HepG2 (cell line): ENCODE measurements at regions not wholly inside any gene's neighbourhood (a gene's known extent, or its start where the extent isn't known, plus 50 kb on each side); places are given as distances from the start of the nearest gene placed in this dataset.

Experiments
- ATAC-seq: fragments of 200-7000 bp; cut with Tn5 transposase; 3 replicates; pipeline ENCODE4 v1.9.1; 2020; ENCODE audit warnings: mild to moderate bottlenecking, moderate library complexity
- BruUV-seq: library from RNA; stranded (reverse); fragments of 400-500 nt; replicated peaks from 2 replicates; lab custom pipeline; 2021; lab: Mats Ljungman, UMichigan
- CTCF ChIA-PET: fragments of 300-600 bp; formaldehyde crosslinking; extraction: SDS; loops from one replicate; lab custom pipeline; 2021; ENCODE audit warnings: low total read pairs, inconsistent platforms, low intra/inter-chr PET ratio; lab: Yijun Ruan, JAX
- POLR2A ChIA-PET: fragments of 350-600 bp; sonication (Branson Sonifier 250); formaldehyde crosslinking; loops from one replicate; lab custom pipeline; 2020; ENCODE audit warnings: antibody characterized with exemption, inconsistent platforms; lab: Yijun Ruan, JAX
- DNase-seq: peaks from one replicate; pipeline ENCODE4 v3.0.0-alpha.2; 2015; ENCODE audit warnings: low spot score
- FAIRE-seq: peaks from 3 replicates; lab custom pipeline; 2011; peaks lifted over from hg19 to GRCh38; lab: Jason Lieb, UNC
- H2AFZ ChIP-seq: one replicate; pipeline ENCODE4 v1.6.1; 2011; ENCODE audit warnings: low read length, inconsistent platforms
- H3K27ac ChIP-seq: fragments of 300-600 bp; 3 replicates; pipeline ENCODE4 v1.8.0; 2011; ENCODE audit warnings: mixed run types, mild to moderate bottlenecking, mixed read lengths, low read length, inconsistent platforms; ENCODE audit not compliant: insufficient read depth; ENCODE audit errors: extremely low read length
- H3K27me3 ChIP-seq, 2 experiments: fragments of 200-600 bp in 1 of 2; 2 replicates in 1 of 2; 3 replicates in 1 of 2; pipeline versions ENCODE4 v1.6.0 to v1.8.0; 2011; ENCODE audit warnings: low read length in 2 of 2, mild to moderate bottlenecking in 2 of 2, moderate library complexity in 2 of 2, inconsistent platforms in 1 of 2; ENCODE audit not compliant: insufficient read depth in 2 of 2, control insufficient read depth in 1 of 2
- H3K36me3 ChIP-seq, 2 experiments: fragments of 200-600 bp in 1 of 2; replicated peaks in 1 of 2; 2 replicates in 1 of 2; 3 replicates in 1 of 2; pipeline versions ENCODE4 v1.5.1 to v1.8.0; 2011; ENCODE audit warnings: low read length in 2 of 2, inconsistent platforms in 1 of 2; ENCODE audit not compliant: insufficient read depth in 2 of 2, control insufficient read depth in 1 of 2
- H3K4me1 ChIP-seq: 2 replicates; pipeline ENCODE4 v1.5.1; 2012; ENCODE audit warnings: low read length, inconsistent platforms; ENCODE audit not compliant: insufficient read depth
- H3K4me2 ChIP-seq: 2 replicates; pipeline ENCODE4 v1.6.0; 2011; ENCODE audit warnings: low read depth, low read length, inconsistent platforms
- H3K4me3 ChIP-seq, 3 experiments: fragments of 200-600 bp in 1 of 3; sonication (generic), shearing (Covaris generic) in 1 of 3; replicated peaks in 1 of 3; 2 replicates each; pipeline ENCODE4 v1.5.1; 2011 to 2016; ENCODE audit warnings: low read length in 3 of 3, inconsistent platforms in 2 of 3, low read depth in 2 of 3, mild to moderate bottlenecking in 2 of 3, control low read depth in 1 of 3, mixed read lengths in 1 of 3; ENCODE audit not compliant: insufficient read depth in 1 of 3
- H3K79me2 ChIP-seq: one replicate; pipeline ENCODE4 v1.6.1; 2011; ENCODE audit warnings: low read length, inconsistent platforms; ENCODE audit not compliant: insufficient read depth
- H3K9ac ChIP-seq: 2 replicates; pipeline ENCODE4 v1.6.0; 2011; ENCODE audit warnings: mild to moderate bottlenecking, low read depth, low read length, inconsistent platforms; ENCODE audit not compliant: insufficient read depth
- H3K9me3 ChIP-seq: 2 replicates; pipeline ENCODE4 v1.5.1; 2012; ENCODE audit warnings: mild to moderate bottlenecking, low read length
- H4K20me1 ChIP-seq: 2 replicates; pipeline ENCODE4 v1.6.0; 2011; ENCODE audit warnings: inconsistent platforms, mild to moderate bottlenecking, low read length, moderate library complexity; ENCODE audit not compliant: insufficient read depth
- ATF7-NPFF ChIP-seq: sonication (generic); formaldehyde crosslinking; IDR thresholded peaks from 2 replicates; pipeline ENCODE4 v1.8.1; 2023; ENCODE audit warnings: mild to moderate bottlenecking, low read depth, missing genetic modification reagents, moderate library complexity
- FOXM1 ChIP-seq: sonication (generic); formaldehyde crosslinking; IDR thresholded peaks from 2 replicates; pipeline ENCODE4 v1.5.0; 2020; ENCODE audit warnings: missing genetic modification reagents
- GABPB1 ChIP-seq: IDR thresholded peaks from 2 replicates; pipeline ENCODE4 v1.6.1; 2016; ENCODE audit warnings: mild to moderate bottlenecking, missing genetic modification reagents, moderate library complexity, missing compliant biosample characterization
- GZF1 ChIP-seq: sonication (generic); formaldehyde crosslinking; IDR thresholded peaks from 2 replicates; pipeline ENCODE4 v1.5.1; 2020; ENCODE audit warnings: mild to moderate bottlenecking, missing genetic modification reagents
- HIVEP1 ChIP-seq: sonication (generic); formaldehyde crosslinking; IDR thresholded peaks from 2 replicates; pipeline ENCODE4 v1.4.0; 2020; ENCODE audit warnings: mild to moderate bottlenecking, missing genetic modification reagents
- MNT ChIP-seq: fragments of 450-650 bp; IDR thresholded peaks from 2 replicates; pipeline ENCODE4 v1.6.1; 2016
- NR2F6 ChIP-seq, 2 experiments: IDR thresholded peaks; 2 replicates each; pipeline ENCODE4 v1.6.1; 2016; ENCODE audit warnings: antibody characterized with exemption in 1 of 2, mild to moderate bottlenecking in 1 of 2
- STAT6 ChIP-seq: sonication (generic); formaldehyde crosslinking; IDR thresholded peaks from 2 replicates; pipeline ENCODE4 v1.4.0; 2020; ENCODE audit warnings: missing genetic modification reagents, mild to moderate bottlenecking, borderline replicate concordance
- ZBTB38 ChIP-seq: sonication (generic); formaldehyde crosslinking; IDR thresholded peaks from 2 replicates; pipeline ENCODE4 v1.5.1; 2020; ENCODE audit warnings: mild to moderate bottlenecking, missing genetic modification reagents
- ZKSCAN1 ChIP-seq: fragments of 150-350 bp; IDR thresholded peaks from 2 replicates; pipeline ENCODE4 v1.6.1; 2014; ENCODE audit warnings: low read length
- ZNF362 ChIP-seq: sonication (generic); formaldehyde crosslinking; IDR thresholded peaks from 2 replicates; pipeline ENCODE4 v1.4.0; 2020; ENCODE audit warnings: missing genetic modification reagents, mild to moderate bottlenecking, borderline replicate concordance
- ZNF496 ChIP-seq: sonication (generic); formaldehyde crosslinking; IDR thresholded peaks from 2 replicates; pipeline ENCODE4 v1.8.1; 2023; ENCODE audit warnings: mild to moderate bottlenecking, moderate library complexity, missing genetic modification reagents; ENCODE audit not compliant: insufficient replicate concordance
- ZNF597 ChIP-seq: sonication (generic); formaldehyde crosslinking; IDR thresholded peaks from 2 replicates; pipeline ENCODE4 v1.5.0; 2020; ENCODE audit warnings: missing genetic modification reagents
- ZNF614 ChIP-seq: IDR thresholded peaks from 2 replicates; pipeline ENCODE4 v1.6.1; 2018; ENCODE audit warnings: missing biosample characterization, missing genetic modification reagents, inconsistent platforms, borderline replicate concordance
- WGBS: methylation state at CpG from one replicate; pipeline ENCODE4 v1.1.6; 2017; ENCODE audit warnings: low lambda C conversion rate; 5-methylcytosine and 5-hydroxymethylcytosine counted together
- in situ Hi-C: cut with HindIII; loops from 2 replicates; pipeline ENCODE4 v1.10.0; 2017; ENCODE audit warnings: low pct_unique_long_range_greater_than_20kb; ENCODE audit not compliant: extremely low pct_ligation_motif_present
- intact Hi-C: fragments of 100-400 bp; cut with micrococcal nuclease; formaldehyde crosslinking; loops from one replicate; pipeline ENCODE4 v1.10.0; 2022; ENCODE audit not compliant: unreplicated experiment

GRCh38 chr1:87834151-87834550 is 505.5 kb downstream of the LMO4 start (continued):
- TF ChIP-seq ZNF362 (no peak), GABPB1 (CRISPR knock-in tag) (no peak), STAT6 (no peak), FOXM1 (no peak), HIVEP1 (CRISPR knock-in tag) (no peak)

GRCh38 chr1:87834941-87835340 is 506.3 kb downstream of the LMO4 start:
- no peak overlapping the region for H3K9ac ChIP-seq
- ChIA-PET POLR2A (no interaction called here), CTCF (no interaction called here)
- ATAC-seq = no peak
- H3K9me3 ChIP-seq = no peaks in the 10 kb centered on the region
- H3K36me3 ChIP-seq = no peaks in the 10 kb centered on the region
- H3K4me2 ChIP-seq = no peak overlapping the region
- no peak overlapping the region for H3K4me3 ChIP-seq
- H3K4me1 ChIP-seq = no peaks in the 10 kb centered on the region
- in situ Hi-C loops = no loop called here
- no peak overlapping the region for H3K27ac ChIP-seq
- intact Hi-C loops = loop anchor here (10.0 kb wide), 1 partner anchor 60 kb away; no protein-coding TSS in a partner anchor
- BruUV-seq = no TSS peak
- no peaks in the 10 kb centered on the region for H4K20me1 ChIP-seq
- TF ChIP-seq ATF7-NPFF (CRISPR knock-in tag) = no peak
- no peak for TF ChIP-seq ZNF597 (CRISPR knock-in tag)
- no peak for TF ChIP-seq MNT
- TF ChIP-seq ZBTB38 (CRISPR knock-in tag) = no peak
- no peak for TF ChIP-seq ZNF496 (CRISPR knock-in tag)
- TF ChIP-seq NR2F6 (IDR thresholded peaks at IDR 0.05) = no peak
- no peak for TF ChIP-seq NR2F6 (CRISPR knock-in tag; IDR thresholded peaks at IDR 0.05)
- TF ChIP-seq GZF1 = no peak
- TF ChIP-seq ZKSCAN1 = no peak
- TF ChIP-seq ZNF614 = no peak
- DNase-seq = no peak
- FAIRE-seq = no peak
- WGBS = 51% methylated on average over 8 of the region's 8 CpGs
- no peak overlapping the region for H2AFZ ChIP-seq
- no peaks in the 10 kb centered on the region for H3K79me2 ChIP-seq
- no peaks in the 10 kb centered on the region for H3K27me3 ChIP-seq
